Heart left ventricle (tissue), 13 donors: ENCODE measurements at regions not wholly inside any gene's neighbourhood (a gene's known extent, or its start where the extent isn't known, plus 50 kb on each side); places are given as distances from the start of the nearest gene placed in this dataset.

Experiments used
- CTCF ChIP-seq, 12 donors: fragments of 200-600 bp; sonication (generic) in 4 of 12; IDR thresholded peaks; one replicate each; pipeline versions ENCODE4 v1.5.0 to v1.8.0; 2018 to 2022; ENCODE audit warnings: antibody characterized with exemption in 12 of 12, mild to moderate bottlenecking in 5 of 12
- POLR2A ChIP-seq, 2 donors: fragments of 450-650 bp; IDR thresholded peaks; one replicate each; pipeline ENCODE4 v1.6.1; 2017; ENCODE audit warnings: antibody characterized with exemption in 2 of 2, mild to moderate bottlenecking in 2 of 2, moderate library complexity in 2 of 2
- donor health status: ischemic (EF 13 %, LVEDD 7.1; RV severe dilation, severe dysfunction).
- donor health status: DM: no; HTN: yes; CAD: no.
- donor health status: DM: no; HTN: no; CAD: no.
- donor health status: ischemic (EF 25% LVEDD 6.9; RV normal size, moderate dysfunction).
- donor health status: ischemic (EF 25% LVEDD 5.7; RV mildly dilated, moderate dysfunction).
- donor health status: ischemic (EF 35%, LVEDD 5.7; RV mildly dilated, moderate dysfunction).
- donor health status: nonischemic (EF 11% LVEDD 7.7; RV severe dilation, severe dysfunction).
- donor health status: DM: yes; HTN: yes; CAD: no.
- donor health status: PGD.
- donor health status: ischemic (EF 29% LVEDD 5.4; RV normal size, mild dysfunction).
- donor health status: nonischemic (EF 23%, LVEDD 6.1; RV moderate dilation, normal function).

GRCh38 chr11:91688672-91689071, 535.9 kb upstream of the FAT3 start:
- no peak for TF ChIP-seq CTCF (IDR thresholded peaks at IDR 0.05)
- TF ChIP-seq POLR2A (IDR thresholded peaks at IDR 0.05): no peak
